Calu3 (cell line): ENCODE measurements at regions not wholly inside any gene's neighbourhood (a gene's known extent, or its start where the extent isn't known, plus 50 kb on each side); places are given as distances from the start of the nearest gene placed in this dataset.

Source experiments
- BruUV-seq: library from RNA; stranded (reverse); fragments of 400-500 nt; replicated peaks from 2 replicates; lab custom pipeline; 2021; lab: Mats Ljungman, UMichigan
- CTCF ChIA-PET: fragments of 300-600 bp; sonication (Branson Sonifier 250); formaldehyde crosslinking; loops from one replicate; lab custom pipeline; 2022; ENCODE audit warnings: antibody characterized with exemption; lab: Charles Lee
- DNase-seq: peaks from one replicate; pipeline ENCODE4 v3.0.0; 2022
- H3K27ac Mint-ChIP-seq: one replicate; pipeline ENCODE4 v1.8.0; 2022; ENCODE audit warnings: mixed read lengths; ENCODE audit not compliant: unreplicated experiment
- H3K27me3 Mint-ChIP-seq: one replicate; pipeline ENCODE4 v1.8.0; 2022; ENCODE audit warnings: mixed read lengths; ENCODE audit not compliant: unreplicated experiment
- H3K36me3 Mint-ChIP-seq: one replicate; pipeline ENCODE4 v1.8.0; 2022; ENCODE audit warnings: mild to moderate bottlenecking, moderate library complexity, mixed read lengths; ENCODE audit not compliant: insufficient read depth, unreplicated experiment
- H3K4me1 Mint-ChIP-seq: one replicate; pipeline ENCODE4 v1.8.0; 2022; ENCODE audit warnings: mild to moderate bottlenecking, low read depth, mixed read lengths; ENCODE audit not compliant: unreplicated experiment
- H3K4me3 Mint-ChIP-seq: one replicate; pipeline ENCODE4 v1.8.0; 2022; ENCODE audit warnings: mild to moderate bottlenecking, low read depth, moderate library complexity, mixed read lengths; ENCODE audit not compliant: unreplicated experiment
- H3K9me3 Mint-ChIP-seq: one replicate; pipeline ENCODE4 v1.8.0; 2022; ENCODE audit warnings: low read depth, mixed read lengths; ENCODE audit not compliant: unreplicated experiment
- CTCF ChIP-seq: fragments of 200-600 bp; IDR thresholded peaks from one replicate; pipeline ENCODE4 v1.8.0; 2022; ENCODE audit warnings: antibody characterized with exemption; ENCODE audit not compliant: unreplicated experiment
- intact Hi-C: fragments of 100-400 bp; cut with micrococcal nuclease; formaldehyde crosslinking; loops from one replicate; pipeline ENCODE4 v1.10.0; 2022; ENCODE audit not compliant: unreplicated experiment

DNA sequence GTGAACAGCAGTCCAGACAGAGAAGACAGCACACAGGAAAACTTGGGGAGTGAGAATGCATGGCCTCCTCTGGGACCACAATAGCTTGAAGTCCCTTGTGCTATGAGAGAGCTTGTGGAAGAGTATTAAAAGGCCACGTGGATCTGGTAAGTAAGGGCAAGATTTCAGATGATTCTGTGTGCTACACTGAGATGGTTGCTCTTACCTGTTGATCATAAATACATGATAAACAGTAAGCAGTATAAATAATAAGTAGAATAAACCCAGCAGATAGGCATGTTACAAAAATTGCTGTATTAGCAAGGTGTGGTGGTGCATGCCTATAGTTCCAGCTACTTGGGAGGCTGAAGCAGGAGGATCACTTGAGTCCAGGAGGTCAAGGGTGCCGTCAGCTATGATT, 150.4 kb upstream of the ZC3H11B start:
- no peak for DNase-seq
- Mint-ChIP-seq H3K9me3 (no peaks in the 10 kb centered on the region), H3K36me3 (no peaks in the 10 kb centered on the region), H3K27me3 (peaks cover 14% of the 10 kb centered on the region), H3K4me1 (no peaks in the 10 kb centered on the region), H3K27ac (no peak overlapping the region), H3K4me3 (no peak overlapping the region)
- CTCF ChIA-PET: no interaction called here
- no peak for TF ChIP-seq CTCF
- no TSS peak for BruUV-seq
- intact Hi-C loops: no loop called here

GRCh38 chr1:219761208-219761860, 148.4 kb upstream of the ZC3H11B start:
- H3K4me3 Mint-ChIP-seq: no peak overlapping the region
- no peak overlapping the region for H3K27ac Mint-ChIP-seq
- DNase-seq: no peak
- intact Hi-C loops: no loop called here
- TF ChIP-seq CTCF: no peak
- no peaks in the 10 kb centered on the region for H3K9me3 Mint-ChIP-seq
- H3K4me1 Mint-ChIP-seq: no peaks in the 10 kb centered on the region
- H3K36me3 Mint-ChIP-seq: no peaks in the 10 kb centered on the region
- H3K27me3 Mint-ChIP-seq: peaks cover 21% of the 10 kb centered on the region
- no TSS peak for BruUV-seq
- CTCF ChIA-PET: no interaction called here

DNA sequence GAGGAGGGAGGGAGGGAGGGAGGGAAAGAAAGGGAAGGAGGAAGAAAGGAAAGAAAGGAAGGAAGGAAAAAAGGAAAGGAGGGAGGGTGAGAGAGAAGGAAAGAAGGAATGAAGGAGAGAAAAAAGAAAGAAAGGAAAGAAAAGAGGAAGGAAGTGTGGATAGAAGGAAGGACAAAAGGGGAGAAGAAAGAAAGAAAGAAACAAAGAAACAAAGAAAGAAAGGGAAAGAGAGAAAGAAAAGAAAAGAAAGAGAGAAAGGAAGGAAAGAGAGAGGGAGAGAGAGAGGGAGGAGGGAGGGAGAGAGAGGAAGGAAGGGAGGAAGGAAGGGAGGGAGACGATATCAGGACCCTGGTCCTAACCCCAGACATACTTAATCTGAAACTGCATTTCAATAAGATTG, 146.2 kb upstream of the ZC3H11B start:
- intact Hi-C loops: no loop called here
- Mint-ChIP-seq H3K36me3 (no peaks in the 10 kb centered on the region), H3K27ac (no peak overlapping the region), H3K4me1 (no peaks in the 10 kb centered on the region), H3K9me3 (no peaks in the 10 kb centered on the region), H3K4me3 (no peak overlapping the region), H3K27me3 (peaks cover 21% of the 10 kb centered on the region)
- no peak for DNase-seq
- no TSS peak for BruUV-seq
- no peak for TF ChIP-seq CTCF
- CTCF ChIA-PET: no interaction called here

- Mint-ChIP-seq H3K9me3 (no peaks in the 10 kb centered on the region), H3K27me3 (peaks cover 21% of the 10 kb centered on the region), H3K4me3 (no peak overlapping the region), H3K36me3 (no peaks in the 10 kb centered on the region), H3K4me1 (no peaks in the 10 kb centered on the region), H3K27ac (no peak overlapping the region)
- CTCF ChIA-PET: interaction anchor here (0.9 kb wide), 1 partner anchor 16 kb away, joined by 3 read pairs; no protein-coding TSS in a partner anchor
- no TSS peak for BruUV-seq
- TF ChIP-seq CTCF: no peak
- intact Hi-C loops: no loop called here
- DNase-seq: no peak
Measured at GRCh38 chr1:219757890-219758289, 145.0 kb upstream of the ZC3H11B start.
